GM19328 (cell line): ENCODE measurements at regions not wholly inside any gene's neighbourhood (a gene's known extent, or its start where the extent isn't known, plus 50 kb on each side); places are given as distances from the start of the nearest gene placed in this dataset.
"Not testable (repeated sequence)": the region's sequence is repeated elsewhere in the genome, so short reads cannot be mapped to it uniquely, and the experiment has no call there.

Experiments
- ATAC-seq: cut with Tn5 transposase; IDR thresholded peaks from one replicate; pipeline ENCODE4 v1.9.1; 2021; ENCODE audit warnings: mild to moderate bottlenecking, moderate library complexity; ENCODE audit not compliant: unreplicated experiment

GRCh38 chr6:157727629-157728182, 95.3 kb upstream of the SNX9 start:
- ATAC-seq, result no peak

DNA sequence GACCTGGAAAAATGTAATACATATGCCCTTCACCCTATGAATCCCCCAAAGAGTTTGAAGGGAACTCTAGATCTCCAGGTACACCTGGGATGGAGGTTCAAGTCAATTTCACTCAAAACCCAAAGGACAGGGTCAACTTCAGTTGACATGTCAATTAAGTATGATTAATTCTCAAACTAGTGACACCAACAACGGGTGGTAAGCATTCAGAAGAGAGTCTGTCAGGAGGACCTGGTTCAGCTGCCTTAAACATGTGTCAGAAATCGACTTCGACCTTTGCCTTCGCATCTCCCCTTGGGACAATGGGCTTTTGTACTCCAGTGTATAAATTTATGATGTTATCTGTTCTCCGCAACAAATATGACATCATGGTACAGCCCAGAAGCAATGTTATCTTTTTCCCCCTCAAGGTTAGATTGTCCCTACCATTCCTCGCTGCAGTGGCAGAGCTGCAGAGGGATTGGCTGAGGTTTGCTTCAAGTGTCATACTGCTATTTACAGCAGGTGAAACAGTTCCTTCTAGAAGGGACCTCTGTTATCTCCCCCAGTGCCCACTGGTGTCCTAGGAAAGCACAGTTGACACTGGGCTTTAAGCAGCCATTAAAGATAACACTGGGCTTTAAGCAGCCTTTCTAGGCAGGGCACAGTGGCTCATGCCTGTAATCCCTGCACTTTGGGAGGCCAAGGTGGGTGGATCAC, 94.7 kb upstream of the SNX9 start:
- no peak for ATAC-seq

DNA sequence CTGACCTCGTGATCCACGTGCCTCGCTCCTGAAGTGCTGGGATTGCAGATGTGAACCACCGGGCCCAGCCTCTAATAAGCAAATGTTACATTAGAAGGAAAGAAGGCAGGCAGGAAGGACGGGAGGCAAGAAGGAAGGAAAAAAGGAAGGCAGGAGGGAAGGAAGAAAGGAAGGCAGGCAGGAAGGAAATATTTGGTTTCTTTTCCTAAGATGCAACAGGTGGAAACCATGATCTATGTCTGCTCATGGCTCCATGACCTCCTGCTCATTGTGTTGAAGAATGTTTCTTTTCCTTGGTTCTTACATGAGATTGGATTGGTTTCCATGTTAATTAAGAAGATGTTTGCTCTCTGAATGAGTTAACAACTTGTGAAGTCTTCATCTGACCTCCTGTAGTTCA, 91.8 kb upstream of the SNX9 start:
- ATAC-seq, result no peak

DNA sequence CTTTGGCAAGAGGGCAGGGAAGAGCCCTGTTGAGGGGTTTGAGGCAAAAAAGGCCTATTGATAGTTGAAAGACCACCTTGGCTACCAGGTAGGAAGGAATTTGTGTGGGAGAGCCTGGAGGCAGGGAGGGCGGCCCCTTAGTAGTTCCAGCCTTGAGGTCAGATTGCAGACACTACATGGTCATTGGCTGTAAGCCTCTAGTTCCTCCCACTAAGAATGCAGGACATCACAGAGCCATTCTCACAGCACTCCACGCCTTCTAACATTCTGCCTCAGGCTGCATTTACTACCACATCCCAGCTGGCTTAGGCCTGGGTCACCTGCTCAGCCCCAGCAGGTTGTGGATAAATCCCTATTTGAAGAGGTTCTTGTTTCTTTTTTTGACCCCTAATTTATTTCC, 91.0 kb upstream of the SNX9 start:
- no peak for ATAC-seq

GRCh38 chr6:157732416-157733161, 90.5 kb upstream of the SNX9 start:
- ATAC-seq, result no peak

GRCh38 chr6:157736555-157736954, 86.5 kb upstream of the SNX9 start:
- ATAC-seq, result not testable (repeated sequence)

DNA sequence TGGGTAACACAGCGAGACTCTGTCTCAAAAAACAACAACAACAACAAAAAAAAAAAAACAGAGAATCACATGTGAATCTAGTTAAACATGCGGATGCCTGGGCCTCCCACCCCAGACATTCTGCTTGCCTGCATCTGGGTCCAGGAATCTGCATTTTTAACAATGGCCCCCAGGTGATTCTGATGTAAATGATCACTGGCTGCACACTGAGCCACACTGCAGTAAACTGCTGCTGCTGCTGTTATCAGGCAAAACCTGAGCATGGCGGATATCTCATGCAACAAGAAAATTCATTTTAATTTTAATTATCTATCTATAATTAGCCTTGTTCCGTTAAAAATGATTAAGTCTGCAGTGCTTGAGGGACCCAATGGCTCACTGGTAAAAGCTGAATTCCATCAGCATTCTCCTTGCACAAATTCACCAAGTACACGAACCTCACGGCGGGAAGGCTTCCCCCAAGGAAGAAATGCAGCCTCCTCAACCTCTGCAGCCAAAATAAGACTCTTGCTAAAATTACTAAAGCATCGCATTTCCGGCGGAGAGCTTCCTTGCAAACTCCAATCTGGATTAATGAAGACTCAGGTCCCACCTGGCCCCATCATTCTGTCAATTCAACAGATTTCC, 81.6 kb upstream of the SNX9 start:
- ATAC-seq, result no peak

GRCh38 chr6:157741948-157742556, 81.0 kb upstream of the SNX9 start:
- no peak for ATAC-seq

DNA sequence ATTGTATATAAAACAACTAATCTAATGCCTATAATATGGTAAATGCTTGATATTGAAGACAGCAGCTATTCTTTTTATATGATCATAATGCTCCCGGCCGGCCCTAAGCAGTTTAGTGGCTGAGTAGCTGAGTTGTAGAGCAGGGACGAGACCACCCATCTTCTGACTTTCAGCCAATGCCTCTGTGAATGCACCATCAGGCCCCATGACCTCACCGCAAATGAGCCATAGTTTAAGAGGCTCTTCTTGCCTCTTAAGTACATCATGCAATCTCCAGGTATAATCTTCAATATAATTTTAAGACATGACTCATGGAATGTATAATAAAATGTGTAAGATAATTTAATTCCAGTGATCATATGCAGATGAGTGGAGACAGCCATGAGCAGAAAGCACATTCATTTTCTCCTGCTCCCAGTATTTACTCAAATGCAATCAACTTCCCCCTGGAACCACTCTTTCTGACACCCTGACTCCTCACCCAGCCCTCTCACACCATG, 78.9 kb upstream of the SNX9 start:
- no peak for ATAC-seq

GRCh38 chr6:157746897-157747296, 76.1 kb upstream of the SNX9 start:
- ATAC-seq, result no peak

DNA sequence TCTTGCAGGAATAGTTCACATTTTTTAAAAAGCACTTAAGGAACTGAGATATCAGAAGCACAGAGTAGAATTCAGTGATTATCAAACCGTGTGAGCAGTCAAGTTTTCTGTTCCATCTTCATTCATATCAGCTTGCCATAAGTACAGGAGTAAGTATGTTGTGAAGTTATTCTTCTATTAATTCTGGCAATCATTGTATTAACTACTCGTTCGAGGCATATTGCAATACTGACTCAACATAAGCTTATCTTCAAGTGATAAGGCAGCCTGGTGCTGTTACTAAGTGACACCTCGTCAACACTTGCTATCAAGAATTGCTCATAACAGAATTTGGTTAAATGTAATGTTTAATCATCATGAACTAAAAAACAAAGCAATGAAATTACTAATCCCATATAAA, 75.7 kb upstream of the SNX9 start:
- ATAC-seq, result no peak

DNA sequence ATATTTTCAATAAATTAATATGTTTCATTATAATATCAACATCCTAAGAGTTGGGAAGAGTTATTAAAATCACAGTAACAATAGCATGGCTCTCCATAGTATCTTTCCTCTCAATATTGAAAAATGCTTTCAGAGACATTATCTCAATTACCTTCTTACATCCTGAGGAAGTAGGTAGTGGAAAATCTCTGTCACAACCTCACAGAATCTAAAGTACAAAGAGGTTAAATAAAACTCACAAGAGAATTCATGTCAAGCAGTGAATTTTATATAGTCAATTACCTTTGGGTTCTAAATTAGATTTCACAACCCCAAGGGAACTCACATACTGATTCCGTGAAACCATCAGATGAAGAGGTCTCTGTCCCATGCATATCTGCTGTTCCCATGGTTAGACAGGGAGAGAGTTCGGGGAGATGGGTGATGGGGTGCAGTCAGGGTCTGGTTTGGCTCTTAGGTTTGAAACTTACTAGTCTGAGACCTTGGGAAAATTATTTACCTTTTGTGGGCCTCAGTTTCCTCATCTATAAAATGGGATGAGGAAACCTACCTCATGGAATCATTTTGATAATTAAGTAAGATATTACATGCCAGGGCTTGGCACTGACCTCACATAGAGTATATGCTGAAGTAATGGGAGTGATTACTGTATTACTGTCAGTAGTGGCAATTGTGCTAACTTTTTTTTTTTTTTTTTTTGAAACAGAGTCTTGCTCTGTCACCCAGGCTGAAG, 74.0 kb upstream of the SNX9 start:
- no peak for ATAC-seq

DNA sequence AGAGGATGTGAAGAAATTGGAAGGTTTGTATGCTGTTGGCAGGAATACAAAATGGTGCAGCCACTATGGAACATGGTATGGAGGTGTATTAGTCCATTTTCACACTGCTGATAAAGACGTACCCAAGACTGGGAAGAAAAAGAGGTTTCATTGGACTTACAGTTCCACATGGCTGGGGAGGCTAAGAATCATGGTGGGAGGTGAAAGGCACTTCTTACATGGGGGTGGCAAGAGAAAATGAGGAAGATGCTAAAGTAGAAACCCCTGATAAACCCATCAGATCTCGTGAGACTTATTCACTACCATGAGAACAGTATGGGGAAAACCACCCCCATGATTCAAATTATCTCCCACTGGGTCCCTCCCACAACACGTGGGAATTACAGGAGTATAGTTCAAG, 72.1 kb upstream of the SNX9 start:
- ATAC-seq, result not testable (repeated sequence)

DNA sequence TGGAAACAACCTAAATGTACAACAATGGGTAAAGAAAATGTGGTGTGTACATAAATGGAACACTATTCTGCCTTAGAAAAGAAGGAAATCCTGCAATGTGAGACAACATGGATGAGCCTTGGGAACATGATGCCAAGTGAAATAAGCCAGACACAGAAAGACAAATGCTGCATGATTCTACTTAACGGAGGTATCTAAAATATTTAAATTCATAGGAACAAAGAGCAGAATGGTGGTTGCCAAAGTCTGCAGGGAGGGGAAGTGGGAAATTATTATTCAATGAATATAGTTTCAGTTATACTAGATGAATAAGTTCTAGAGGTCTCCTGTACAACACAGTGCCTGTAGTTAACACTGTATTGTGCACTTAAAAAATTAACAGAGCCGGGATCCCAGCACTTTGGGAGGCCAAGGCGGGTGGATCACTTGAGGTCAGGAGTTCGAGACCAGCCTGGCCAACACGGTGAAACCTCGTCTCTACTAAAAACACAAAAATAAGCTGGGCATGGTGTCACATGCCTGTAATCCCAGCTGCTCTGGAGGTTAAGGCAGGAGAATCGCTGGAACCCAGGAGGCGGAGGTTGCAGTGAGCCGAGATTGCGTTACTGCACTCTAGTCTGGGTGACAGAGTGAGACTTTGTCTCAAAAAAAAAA, 71.4 kb upstream of the SNX9 start:
- ATAC-seq, result no peak

GRCh38 chr6:157752879-157753278, 70.2 kb upstream of the SNX9 start:
- ATAC-seq, result not testable (repeated sequence)

DNA sequence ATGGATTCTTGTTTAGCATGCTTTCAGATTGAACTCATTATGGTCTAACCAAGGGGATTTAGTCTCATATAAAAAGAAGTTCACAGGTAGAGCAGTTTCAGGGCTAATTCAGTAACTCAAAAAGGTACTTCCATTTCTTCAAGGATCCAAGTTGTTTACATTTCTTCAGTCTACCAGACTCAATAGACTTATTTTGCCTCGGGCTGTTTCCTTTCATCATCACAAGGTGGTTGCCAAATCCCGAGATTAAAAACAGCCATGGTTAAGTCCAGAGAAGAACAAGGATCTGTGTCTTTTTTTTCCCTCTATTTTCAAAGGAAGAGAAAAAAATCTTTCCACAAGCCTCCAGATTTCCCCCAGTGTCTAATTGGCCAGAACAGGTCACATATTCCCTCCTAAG, 69.8 kb upstream of the SNX9 start:
- ATAC-seq, result no peak

- not testable (repeated sequence) for ATAC-seq
Measured at GRCh38 chr6:157753801-157754200, 69.2 kb upstream of the SNX9 start.

GRCh38 chr6:157754351-157754750, 68.7 kb upstream of the SNX9 start:
- ATAC-seq, result no peak

DNA sequence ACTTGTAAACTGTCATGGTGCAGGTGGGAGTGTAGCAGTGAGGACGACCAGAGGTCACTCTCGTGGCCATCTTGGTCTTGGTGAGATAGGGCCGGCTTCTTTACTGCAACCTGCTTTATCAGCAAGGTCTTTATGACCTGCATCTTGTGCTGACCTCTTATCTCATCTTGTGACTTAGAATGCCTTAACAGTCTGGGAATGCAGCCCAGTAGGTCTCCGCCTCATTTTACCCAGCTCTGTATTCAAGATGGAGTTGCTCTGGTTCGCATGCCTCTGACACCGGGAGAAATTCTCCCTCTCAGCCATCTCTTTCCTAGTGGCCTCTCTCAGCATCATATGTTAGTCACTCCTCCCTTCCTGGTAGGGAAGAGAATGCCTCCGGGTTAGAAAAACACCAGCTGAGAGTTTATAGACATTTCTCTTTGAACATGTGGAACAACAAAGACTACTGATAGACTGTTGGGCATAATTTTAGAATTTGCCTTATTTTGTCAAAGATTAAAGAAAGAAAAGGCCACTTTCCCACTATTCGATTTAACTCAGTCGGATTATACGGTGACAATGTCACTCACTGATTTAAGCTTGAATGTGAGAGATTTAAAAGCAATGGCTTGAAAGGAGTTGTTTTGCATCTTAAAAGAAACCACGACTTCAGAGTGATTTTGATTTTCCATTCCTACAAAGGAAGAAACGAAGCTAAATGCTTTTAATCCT, 67.9 kb upstream of the SNX9 start:
- ATAC-seq, result no peak
